ENCODE measurements at regions not wholly inside any gene's neighbourhood (a gene's known extent, or its start where the extent isn't known, plus 50 kb on each side); places are given as distances from the start of the nearest gene placed in this dataset.
A peak's percentile ranks its signal among the peaks of the same experiment; 100 is the strongest.
"Not testable (repeated sequence)": the region's sequence is repeated elsewhere in the genome, so short reads cannot be mapped to it uniquely, and the experiment has no call there.

GRCh38 chr5:114822863-114823262 lies 346.8 kb downstream of the TRIM36 start:
- no peak for DNase-seq

- no peak for DNase-seq
Measured at GRCh38 chr5:114822436-114822835, 347.3 kb downstream of the TRIM36 start.

- no peak for DNase-seq
Measured at GRCh38 chr5:114790403-114790792, 379.3 kb downstream of the TRIM36 start.

GRCh38 chr5:114789773-114790402 lies 379.8 kb downstream of the TRIM36 start:
- peak; percentile 21 to 40 (median 27) for DNase-seq

DNA sequence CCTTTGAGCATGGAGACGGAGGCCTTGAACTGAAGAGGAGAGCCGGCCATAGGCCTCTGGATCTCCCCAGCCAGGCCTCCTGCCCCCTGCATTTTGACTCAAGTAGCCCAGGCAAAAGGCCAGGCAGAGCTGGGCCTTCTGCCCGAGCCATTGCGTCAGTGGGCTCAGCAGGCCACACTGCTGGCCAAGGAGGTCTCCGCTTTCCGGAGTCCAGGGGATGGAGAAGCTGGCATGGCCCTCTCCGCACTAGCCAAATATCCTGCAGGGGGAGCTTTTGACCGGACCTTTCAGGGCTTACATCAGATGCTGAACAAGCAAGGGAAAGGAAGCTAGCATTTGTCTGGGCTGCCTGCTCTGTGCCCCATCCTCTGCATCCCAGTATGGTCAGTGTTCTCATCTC lies 386.8 kb downstream of the TRIM36 start:
- peak; percentile 13 to 76 (median 58) for DNase-seq

GRCh38 chr5:114782177-114782576 lies 387.5 kb downstream of the TRIM36 start:
- peak; percentile 12 to 34 (median 15) for DNase-seq

DNA sequence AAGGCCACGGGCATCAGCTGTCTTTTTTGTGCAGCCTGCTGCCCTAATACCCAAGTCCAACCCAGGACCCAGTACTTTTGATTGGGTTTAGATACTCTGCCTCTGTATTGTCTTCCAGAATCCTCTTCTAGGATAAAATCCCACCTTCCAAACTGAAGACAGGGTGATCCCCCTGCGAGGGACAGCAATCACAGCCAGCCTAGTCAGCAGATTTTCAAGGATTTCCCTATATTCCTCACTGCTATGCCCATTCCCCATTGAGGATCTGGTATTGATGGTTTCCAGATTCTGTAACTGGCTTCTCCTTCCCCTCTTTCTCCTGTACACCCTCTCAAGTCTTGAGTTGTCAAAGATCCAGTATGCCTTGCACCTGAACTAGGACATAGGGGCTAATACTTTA lies 389.4 kb downstream of the TRIM36 start:
- no peak for DNase-seq

DNA sequence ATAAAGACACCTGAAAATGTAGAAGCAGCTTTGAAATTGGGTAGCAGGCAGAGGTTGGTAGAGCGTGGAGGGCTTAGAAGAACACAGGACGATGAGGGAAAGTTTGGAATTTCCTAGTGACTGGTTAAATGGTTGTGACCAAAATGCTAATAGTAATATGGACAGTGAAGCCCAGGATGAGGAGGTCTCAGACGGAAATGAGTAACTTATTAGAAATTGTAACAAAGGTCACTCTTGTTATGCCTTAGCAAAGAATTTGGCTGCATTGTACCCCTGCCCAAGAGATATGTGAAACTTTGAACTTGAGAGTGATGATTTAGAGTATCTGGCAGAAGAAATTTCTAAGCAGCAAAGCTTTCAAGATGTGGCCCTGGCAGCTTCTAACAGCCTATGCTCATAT lies 382.5 kb downstream of the KCNN2 start:
- DNase-seq = no peak

- DNase-seq = peak in 1 of 3 donors; percentile 2
Measured at GRCh38 chr5:114734238-114734637, 372.4 kb downstream of the KCNN2 start.

DNA sequence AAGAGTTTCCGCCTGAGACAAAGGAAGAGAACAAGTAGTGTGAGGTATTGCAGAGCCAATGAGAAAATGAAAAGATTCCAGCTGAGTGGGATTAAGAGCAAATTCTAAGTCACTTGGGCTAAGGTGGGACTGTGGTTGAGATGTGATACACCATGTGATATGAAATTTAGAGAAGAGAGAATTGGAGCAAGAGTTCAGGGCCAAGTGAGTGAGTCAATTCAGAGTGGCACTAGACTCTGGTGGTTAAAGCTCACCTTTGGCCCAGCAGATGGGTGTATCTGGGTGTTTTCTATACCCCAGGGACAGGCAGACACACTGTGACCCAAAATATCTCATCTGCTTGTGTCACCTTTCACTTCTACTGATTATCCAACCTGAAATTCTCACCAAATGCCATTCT lies 368.1 kb downstream of the KCNN2 start:
- no peak for DNase-seq

DNA sequence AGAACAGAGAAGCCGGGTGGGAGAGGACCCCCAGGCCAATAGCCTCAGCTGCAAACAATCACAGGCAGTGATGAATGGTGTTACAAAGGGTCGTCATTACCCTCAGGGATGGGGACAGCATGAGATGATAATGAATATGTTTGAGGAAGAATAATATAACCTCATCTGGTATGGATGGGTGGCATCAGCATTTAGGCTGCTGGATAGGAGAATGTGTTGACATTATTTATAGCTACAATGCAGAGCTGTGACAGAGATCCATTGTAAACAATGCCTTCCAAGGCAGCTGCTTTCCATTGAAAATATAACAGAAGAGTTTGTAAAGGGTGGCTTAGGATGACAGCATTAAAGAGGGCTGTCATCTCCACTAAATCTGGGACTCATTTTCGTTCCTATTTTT lies 365.5 kb downstream of the KCNN2 start:
- peak; percentile 15 to 39 (median 17) for DNase-seq

GRCh38 chr5:114726131-114726530 lies 364.3 kb downstream of the KCNN2 start:
- DNase-seq = no peak

GRCh38 chr5:114719268-114719667 lies 357.4 kb downstream of the KCNN2 start:
- DNase-seq = no peak

- no peak for DNase-seq
Measured at GRCh38 chr5:114716955-114717354, 355.1 kb downstream of the KCNN2 start.

GRCh38 chr5:114704225-114704893 lies 342.5 kb downstream of the KCNN2 start:
- not testable (repeated sequence) for DNase-seq

- DNase-seq = no peak
Measured at GRCh38 chr5:114702731-114703130, 340.9 kb downstream of the KCNN2 start.

- DNase-seq = no peak
Measured at GRCh38 chr5:114702136-114702535, 340.3 kb downstream of the KCNN2 start.

GRCh38 chr5:114700823-114701222 lies 339.0 kb downstream of the KCNN2 start:
- DNase-seq = no peak

DNA sequence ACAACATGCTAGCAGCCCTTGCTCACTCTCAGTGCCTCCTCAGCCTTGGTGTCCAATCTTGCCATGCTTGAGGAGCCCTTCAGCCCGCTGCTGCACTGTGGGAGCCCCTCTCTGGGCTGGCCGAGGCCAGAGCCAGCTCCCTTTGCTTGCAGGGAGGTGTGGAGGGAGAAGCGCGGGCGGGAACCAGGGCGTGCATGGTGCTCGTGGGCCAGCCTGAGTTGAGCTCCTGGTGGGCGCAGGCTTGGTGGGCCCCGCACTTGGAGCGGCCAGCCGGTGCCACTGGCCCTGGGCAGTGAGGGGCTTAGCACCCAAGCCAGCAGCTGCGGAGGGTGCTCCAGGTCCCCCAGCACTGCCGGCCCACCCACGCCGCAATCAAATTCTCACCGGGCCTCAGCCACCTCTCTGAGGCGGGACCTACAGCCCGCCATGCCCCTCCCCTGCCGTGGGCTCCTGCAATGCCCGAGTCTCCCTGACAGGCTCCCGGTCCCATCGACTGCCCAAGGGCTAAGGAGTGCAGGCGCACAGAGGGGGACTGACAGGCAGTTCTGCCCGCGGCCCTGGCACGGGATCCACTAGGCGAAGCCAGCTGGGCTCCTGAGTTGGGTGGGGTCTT lies 333.5 kb downstream of the KCNN2 start:
- DNase-seq = no peak

GRCh38 chr5:114686356-114686755 lies 324.5 kb downstream of the KCNN2 start:
- no peak for DNase-seq

DNA sequence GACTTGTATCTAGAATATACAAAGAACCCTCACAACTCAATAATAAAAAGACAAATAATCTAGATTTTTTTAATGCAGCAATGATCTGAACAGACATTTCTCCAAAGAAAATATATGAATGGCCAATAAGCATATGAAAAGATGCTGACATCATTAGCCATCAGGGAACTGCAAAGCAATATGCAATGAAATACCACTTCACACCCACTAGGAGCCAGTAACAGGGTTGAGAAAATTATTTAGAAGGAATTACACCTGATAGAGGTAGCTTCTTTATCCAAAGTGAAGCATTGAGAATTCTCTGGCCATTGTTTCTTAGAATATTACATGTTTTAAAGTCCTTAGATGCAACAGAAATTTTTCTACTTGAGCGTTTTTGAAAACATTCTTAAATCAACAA lies 316.9 kb downstream of the KCNN2 start:
- DNase-seq = no peak

DNA sequence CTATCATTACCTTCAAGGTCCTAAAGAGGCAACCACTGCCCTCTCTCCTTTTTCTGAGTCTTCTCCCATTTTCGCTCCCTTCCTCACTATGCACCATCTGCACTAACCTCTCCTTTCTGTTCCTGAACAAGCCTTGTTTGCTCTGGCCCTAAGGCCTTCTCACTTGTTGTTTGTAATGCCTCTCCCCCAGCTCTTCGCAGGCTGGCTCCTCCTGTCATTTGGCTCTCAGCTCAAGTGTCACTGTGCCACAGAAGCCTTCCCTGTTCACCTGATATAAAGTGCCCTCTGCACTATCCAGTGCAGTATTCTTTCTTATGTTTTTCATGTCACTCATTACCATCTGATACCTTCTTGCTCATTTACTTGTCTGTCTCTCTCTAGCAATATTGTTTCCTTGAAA lies 303.7 kb downstream of the KCNN2 start:
- no peak for DNase-seq

DNA sequence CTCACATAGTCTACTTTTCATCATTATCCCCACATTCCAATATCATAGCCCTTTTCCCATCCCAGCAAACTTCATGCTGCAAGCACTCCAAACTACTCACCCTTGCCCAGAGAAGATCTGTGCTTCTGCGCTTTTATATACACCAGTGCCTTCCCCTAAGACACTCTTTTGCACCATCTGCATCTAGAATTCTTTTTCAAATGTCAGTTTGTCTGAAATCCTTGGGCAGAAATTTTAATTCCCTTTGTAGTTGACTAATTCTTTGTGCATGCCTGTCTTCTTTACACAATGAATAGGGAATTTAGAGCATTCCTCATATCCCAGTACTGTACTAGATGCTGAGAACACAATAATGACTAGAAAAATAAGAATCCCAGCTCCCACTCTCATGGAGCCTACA lies 298.9 kb downstream of the KCNN2 start:
- DNase-seq = no peak

All from muscle of back (tissue), 3 donors.